Activated naive CD4-positive, alpha-beta T cell treated with anti-CD3 and anti-CD28 coated beads for 36 hours (primary cell): ENCODE measurements at regions not wholly inside any gene's neighbourhood (a gene's known extent, or its start where the extent isn't known, plus 50 kb on each side); places are given as distances from the start of the nearest gene placed in this dataset.

Experiments
- CTCF ChIA-PET: fragments of 350-600 bp; sonication (Branson Sonifier 250); formaldehyde crosslinking; loops from one replicate; lab custom pipeline; 2021; ENCODE audit warnings: antibody characterized with exemption; lab: Charles Lee
- DNase-seq: peaks from one replicate; pipeline ENCODE4 v3.0.0-alpha.2; 2020
- H3K27ac Mint-ChIP-seq: one replicate; pipeline ENCODE4 v1.8.0; 2021; ENCODE audit warnings: mild to moderate bottlenecking, mixed read lengths
- H3K27me3 Mint-ChIP-seq: one replicate; pipeline ENCODE4 v1.8.0; 2021; ENCODE audit warnings: low read depth, mixed read lengths
- H3K36me3 Mint-ChIP-seq: one replicate; pipeline ENCODE4 v1.8.0; 2021; ENCODE audit warnings: low read depth, mixed read lengths
- H3K4me1 Mint-ChIP-seq: one replicate; pipeline ENCODE4 v1.8.0; 2021; ENCODE audit warnings: low read depth, mixed read lengths
- H3K4me3 Mint-ChIP-seq: one replicate; pipeline ENCODE4 v1.8.0; 2021; ENCODE audit warnings: mild to moderate bottlenecking, moderate library complexity, mixed read lengths
- H3K9me3 Mint-ChIP-seq: one replicate; pipeline ENCODE4 v1.8.0; 2021; ENCODE audit warnings: mixed read lengths
- intact Hi-C: fragments of 100-400 bp; cut with micrococcal nuclease; formaldehyde crosslinking; loops from one replicate; pipeline ENCODE4 v1.15.1; 2023

DNA sequence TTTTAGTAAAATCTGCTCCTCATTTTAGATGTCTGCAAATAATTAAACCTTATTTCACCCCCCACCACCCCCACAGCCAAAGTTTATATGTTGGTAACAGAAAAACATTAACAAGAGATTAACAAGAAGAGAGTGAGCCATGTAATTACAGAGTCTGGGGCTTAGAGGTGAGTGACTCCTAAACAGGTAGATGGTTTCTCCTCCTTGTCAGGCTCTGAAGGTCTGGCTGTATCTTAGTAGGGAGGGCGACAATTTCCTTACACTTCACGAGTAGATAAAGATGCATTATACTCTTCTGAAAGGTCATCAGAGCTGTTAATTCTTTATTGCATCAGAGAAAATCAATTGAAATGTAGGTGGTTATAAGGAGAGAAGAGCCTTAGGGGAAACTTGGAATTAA lies 171.8 kb upstream of the ANKRD50 start:
- Mint-ChIP-seq H3K27ac (no peak overlapping the region), H3K27me3 (no peaks in the 10 kb centered on the region), H3K36me3 (no peaks in the 10 kb centered on the region), H3K4me3 (no peak overlapping the region), H3K9me3 (no peaks in the 10 kb centered on the region), H3K4me1 (no peaks in the 10 kb centered on the region)
- no peak for DNase-seq
- intact Hi-C loops = no loop called here
- CTCF ChIA-PET = no interaction called here

- no peak overlapping the region for H3K4me3 Mint-ChIP-seq
- no peak overlapping the region for H3K27ac Mint-ChIP-seq
Measured at GRCh38 chr4:124883632-124884031, 171.1 kb upstream of the ANKRD50 start.

GRCh38 chr4:124879195-124879594 lies 166.7 kb upstream of the ANKRD50 start:
- no peak overlapping the region for H3K27ac Mint-ChIP-seq
- no peak for DNase-seq
- H3K4me3 Mint-ChIP-seq = no peak overlapping the region
- H3K27me3 Mint-ChIP-seq = no peaks in the 10 kb centered on the region
- no peaks in the 10 kb centered on the region for H3K4me1 Mint-ChIP-seq
- H3K36me3 Mint-ChIP-seq = no peaks in the 10 kb centered on the region
- peaks cover 9% of the 10 kb centered on the region for H3K9me3 Mint-ChIP-seq
- intact Hi-C loops = no loop called here
- CTCF ChIA-PET = no interaction called here

More at GRCh38 chr4:124883632-124884031, 171.1 kb upstream of the ANKRD50 start:
- Mint-ChIP-seq H3K4me1 (no peaks in the 10 kb centered on the region), H3K27me3 (no peaks in the 10 kb centered on the region), H3K9me3 (no peaks in the 10 kb centered on the region), H3K36me3 (no peaks in the 10 kb centered on the region)
- intact Hi-C loops = no loop called here
- CTCF ChIA-PET = no interaction called here
- no peak for DNase-seq

- no peak overlapping the region for H3K27ac Mint-ChIP-seq
- no peak for DNase-seq
- H3K27me3 Mint-ChIP-seq = no peaks in the 10 kb centered on the region
Measured at GRCh38 chr4:124874172-124874450, 161.6 kb upstream of the ANKRD50 start.

DNA sequence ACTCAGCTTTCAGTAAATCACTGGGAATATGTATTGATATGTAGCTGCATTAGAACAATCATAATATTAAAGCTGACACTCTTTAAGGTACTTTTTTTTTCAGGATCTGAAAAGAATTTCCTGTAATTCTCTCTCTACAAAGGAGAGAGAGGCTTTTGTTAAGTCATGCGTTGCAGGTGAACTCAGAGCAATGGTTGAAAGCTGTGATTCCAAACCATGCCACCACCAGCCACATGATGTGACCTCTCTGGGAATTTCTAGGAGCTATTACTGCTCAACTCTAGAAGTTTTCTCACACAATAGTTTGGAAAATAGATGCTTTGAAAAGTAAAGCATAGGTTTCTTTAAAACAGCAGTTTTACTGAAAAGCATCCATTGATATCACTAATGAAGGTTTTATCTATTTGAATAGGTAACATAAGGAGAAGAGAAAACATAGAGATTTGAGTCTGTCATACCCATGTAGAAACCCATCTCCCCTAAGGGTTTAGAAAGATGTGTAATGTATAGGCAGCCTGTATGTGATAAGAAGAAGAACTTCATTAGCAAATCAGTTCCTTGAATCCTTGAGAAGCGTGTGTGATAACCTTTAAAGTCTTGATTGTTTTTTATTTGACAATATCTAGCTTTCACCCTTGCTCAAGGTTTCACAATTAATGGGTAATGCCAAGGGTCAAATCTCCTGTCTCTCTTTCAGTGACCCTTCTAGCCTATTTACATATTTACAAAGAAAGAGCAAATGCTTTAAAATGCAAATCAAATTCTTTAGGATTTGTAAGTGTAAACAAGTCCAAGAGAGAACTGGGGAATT lies 161.0 kb upstream of the ANKRD50 start:
- CTCF ChIA-PET = no interaction called here
- Mint-ChIP-seq H3K36me3 (no peaks in the 10 kb centered on the region), H3K4me3 (no peak overlapping the region), H3K9me3 (peaks cover 10% of the 10 kb centered on the region), H3K27ac (no peak overlapping the region), H3K27me3 (no peaks in the 10 kb centered on the region), H3K4me1 (no peaks in the 10 kb centered on the region)
- intact Hi-C loops = no loop called here
- no peak for DNase-seq

More at GRCh38 chr4:124874172-124874450, 161.6 kb upstream of the ANKRD50 start:
- intact Hi-C loops = no loop called here
- Mint-ChIP-seq H3K4me3 (no peak overlapping the region), H3K4me1 (no peaks in the 10 kb centered on the region), H3K36me3 (no peaks in the 10 kb centered on the region), H3K9me3 (peaks cover 9% of the 10 kb centered on the region)
- CTCF ChIA-PET = no interaction called here

DNA sequence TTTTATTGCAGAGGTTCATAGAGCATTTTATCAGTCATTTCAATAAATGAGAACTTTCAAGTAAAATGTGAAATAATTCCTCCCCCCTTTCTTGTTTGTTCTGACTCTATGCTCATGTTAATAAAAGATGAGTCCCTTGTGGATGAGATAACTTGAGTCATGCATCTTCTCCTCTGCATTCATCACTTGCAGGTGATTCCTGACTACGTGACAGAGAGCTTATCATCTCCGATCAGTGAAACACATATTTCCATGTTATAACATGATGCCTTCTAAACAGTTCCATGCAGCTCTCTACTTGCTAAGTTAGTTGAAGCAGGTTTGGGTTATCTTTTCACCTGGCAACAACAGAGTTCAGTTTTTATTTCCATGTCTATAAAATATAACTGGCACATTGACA lies 160.1 kb upstream of the ANKRD50 start:
- no peaks in the 10 kb centered on the region for H3K4me1 Mint-ChIP-seq
- no peak for DNase-seq
- H3K36me3 Mint-ChIP-seq = no peaks in the 10 kb centered on the region
- no peaks in the 10 kb centered on the region for H3K27me3 Mint-ChIP-seq
- H3K4me3 Mint-ChIP-seq = no peak overlapping the region
- intact Hi-C loops = no loop called here
- H3K27ac Mint-ChIP-seq = no peak overlapping the region
- CTCF ChIA-PET = no interaction called here
- peaks cover 10% of the 10 kb centered on the region for H3K9me3 Mint-ChIP-seq

- no peaks in the 10 kb centered on the region for H3K4me1 Mint-ChIP-seq
- no peak overlapping the region for H3K4me3 Mint-ChIP-seq
- CTCF ChIA-PET = no interaction called here
- no peak for DNase-seq
- H3K27ac Mint-ChIP-seq = no peak overlapping the region
- no peaks in the 10 kb centered on the region for H3K27me3 Mint-ChIP-seq
- no peaks in the 10 kb centered on the region for H3K36me3 Mint-ChIP-seq
- intact Hi-C loops = no loop called here
- peaks cover 1% of the 10 kb centered on the region for H3K9me3 Mint-ChIP-seq
Measured at GRCh38 chr4:124869961-124870495, 157.5 kb upstream of the ANKRD50 start.

DNA sequence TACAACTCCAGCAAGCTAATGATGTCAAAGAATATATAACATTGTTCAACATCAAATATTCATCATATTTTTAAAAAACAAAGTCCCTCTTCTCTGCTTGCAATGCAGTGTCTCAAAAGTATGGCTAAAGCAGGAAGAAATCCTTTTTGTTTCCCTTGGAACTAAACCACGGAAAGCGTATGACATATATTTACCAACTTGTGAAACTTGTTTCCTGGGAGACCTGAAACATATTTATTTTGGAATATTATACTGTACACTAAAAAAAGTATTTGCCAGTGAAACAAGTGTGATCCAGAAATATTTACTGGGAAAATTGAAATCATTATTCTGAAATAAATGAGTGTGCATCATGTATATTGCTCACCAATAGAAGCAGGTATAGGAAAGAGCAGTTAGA lies 156.0 kb upstream of the ANKRD50 start:
- DNase-seq = no peak
- no peaks in the 10 kb centered on the region for H3K4me1 Mint-ChIP-seq
- H3K27ac Mint-ChIP-seq = no peak overlapping the region
- H3K4me3 Mint-ChIP-seq = no peak overlapping the region
- H3K9me3 Mint-ChIP-seq = peaks cover 1% of the 10 kb centered on the region
- H3K36me3 Mint-ChIP-seq = no peaks in the 10 kb centered on the region
- H3K27me3 Mint-ChIP-seq = no peaks in the 10 kb centered on the region
- intact Hi-C loops = no loop called here
- CTCF ChIA-PET = no interaction called here

GRCh38 chr4:124867536-124867935 lies 155.0 kb upstream of the ANKRD50 start:
- H3K27me3 Mint-ChIP-seq = no peaks in the 10 kb centered on the region

DNA sequence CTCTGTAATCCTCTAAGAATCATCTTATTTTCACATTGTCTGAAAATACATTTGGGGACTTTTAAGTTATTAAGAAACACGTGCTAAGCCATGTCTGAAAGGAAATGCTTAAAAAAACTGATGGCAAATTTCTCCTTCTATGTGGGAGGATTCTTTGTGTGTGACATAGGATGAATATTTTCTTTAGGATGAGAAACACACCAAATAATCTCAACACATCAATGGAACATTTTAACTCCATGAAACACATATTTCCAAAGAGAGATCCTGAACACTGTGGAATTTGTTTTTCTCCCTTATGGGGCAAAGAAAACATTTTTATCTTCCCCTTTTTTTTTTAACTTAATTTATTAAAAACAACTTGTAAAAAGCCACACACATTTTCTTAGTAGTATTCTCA lies 153.8 kb upstream of the ANKRD50 start:
- CTCF ChIA-PET = no interaction called here
- no peak for DNase-seq
- no peak overlapping the region for H3K27ac Mint-ChIP-seq
- peaks cover 1% of the 10 kb centered on the region for H3K9me3 Mint-ChIP-seq
- no peak overlapping the region for H3K4me3 Mint-ChIP-seq
- intact Hi-C loops = no loop called here
- no peaks in the 10 kb centered on the region for H3K27me3 Mint-ChIP-seq
- no peaks in the 10 kb centered on the region for H3K36me3 Mint-ChIP-seq
- no peaks in the 10 kb centered on the region for H3K4me1 Mint-ChIP-seq

More at GRCh38 chr4:124867536-124867935, 155.0 kb upstream of the ANKRD50 start:
- CTCF ChIA-PET = no interaction called here
- Mint-ChIP-seq H3K4me3 (no peak overlapping the region), H3K36me3 (no peaks in the 10 kb centered on the region), H3K9me3 (peaks cover 1% of the 10 kb centered on the region), H3K4me1 (no peaks in the 10 kb centered on the region), H3K27ac (no peak overlapping the region)
- no peak for DNase-seq
- intact Hi-C loops = no loop called here

GRCh38 chr4:124863040-124863545 lies 150.6 kb upstream of the ANKRD50 start:
- H3K27me3 Mint-ChIP-seq = no peaks in the 10 kb centered on the region
- CTCF ChIA-PET = no interaction called here
- intact Hi-C loops = no loop called here
- H3K4me1 Mint-ChIP-seq = no peaks in the 10 kb centered on the region
- H3K9me3 Mint-ChIP-seq = no peaks in the 10 kb centered on the region
- no peaks in the 10 kb centered on the region for H3K36me3 Mint-ChIP-seq
- H3K27ac Mint-ChIP-seq = no peak overlapping the region
- DNase-seq = no peak
- H3K4me3 Mint-ChIP-seq = no peak overlapping the region

GRCh38 chr4:124862261-124862660 lies 149.7 kb upstream of the ANKRD50 start:
- H3K27me3 Mint-ChIP-seq = no peaks in the 10 kb centered on the region
- no peaks in the 10 kb centered on the region for H3K4me1 Mint-ChIP-seq
- no peaks in the 10 kb centered on the region for H3K9me3 Mint-ChIP-seq
- CTCF ChIA-PET = no interaction called here
- no peak overlapping the region for H3K27ac Mint-ChIP-seq
- H3K36me3 Mint-ChIP-seq = no peaks in the 10 kb centered on the region
- intact Hi-C loops = no loop called here
- H3K4me3 Mint-ChIP-seq = no peak overlapping the region
- DNase-seq = no peak

DNA sequence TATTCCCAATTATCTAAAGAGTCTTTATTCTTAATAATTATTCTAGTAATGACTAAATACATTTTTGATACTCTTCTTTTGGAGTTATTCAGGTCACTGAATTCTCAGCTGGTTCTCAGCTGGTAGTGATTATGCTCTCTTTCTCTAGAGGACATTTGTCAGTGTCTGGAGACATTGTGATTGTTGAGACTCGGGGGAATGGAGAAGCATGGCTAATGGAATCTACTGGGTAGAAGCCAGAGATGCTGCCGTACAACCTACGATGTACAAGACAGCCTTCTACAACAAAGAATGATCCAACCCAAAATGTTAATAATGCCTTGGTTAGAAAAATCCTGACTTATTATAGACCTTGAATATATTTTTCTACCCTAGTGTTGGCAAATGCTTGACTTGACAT lies 149.2 kb upstream of the ANKRD50 start:
- intact Hi-C loops = no loop called here
- no peaks in the 10 kb centered on the region for H3K9me3 Mint-ChIP-seq
- CTCF ChIA-PET = no interaction called here
- no peaks in the 10 kb centered on the region for H3K27me3 Mint-ChIP-seq
- no peak for DNase-seq
- no peak overlapping the region for H3K27ac Mint-ChIP-seq
- no peak overlapping the region for H3K4me3 Mint-ChIP-seq
- no peaks in the 10 kb centered on the region for H3K36me3 Mint-ChIP-seq
- no peaks in the 10 kb centered on the region for H3K4me1 Mint-ChIP-seq
